GM18502 (cell line): ENCODE measurements at regions not wholly inside any gene's neighbourhood (a gene's known extent, or its start where the extent isn't known, plus 50 kb on each side); places are given as distances from the start of the nearest gene placed in this dataset.
A peak's percentile ranks its signal among the peaks of the same experiment; 100 is the strongest.

Experiments
- ATAC-seq: cut with Tn5 transposase; IDR thresholded peaks from one replicate; pipeline ENCODE4 v1.9.1; 2021; ENCODE audit warnings: mild to moderate bottlenecking; ENCODE audit not compliant: unreplicated experiment, poor library complexity

- ATAC-seq = no peak
Observed at GRCh38 chr5:167587772-167588437, 703.5 kb upstream of the WWC1 start.

DNA sequence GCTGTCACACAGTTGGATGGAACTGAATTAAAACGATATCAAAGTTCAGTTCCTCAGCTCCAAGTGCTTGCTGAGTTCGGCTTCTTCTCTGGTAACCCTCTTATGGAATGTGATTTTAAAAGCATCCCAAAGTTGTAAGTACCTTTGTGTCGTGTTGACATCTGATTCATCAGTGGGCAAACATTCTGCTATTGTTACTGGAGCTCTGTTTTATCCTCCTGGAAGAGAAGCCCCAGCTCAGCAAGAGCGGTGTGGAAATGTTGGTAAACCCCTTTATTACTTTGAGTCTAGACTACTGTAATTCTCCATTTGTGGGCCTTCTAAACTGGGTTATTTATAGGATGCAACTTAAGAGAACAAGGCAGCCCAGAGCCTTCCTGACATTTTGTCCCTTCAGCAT is 699.3 kb upstream of the WWC1 start:
- ATAC-seq = no peak

DNA sequence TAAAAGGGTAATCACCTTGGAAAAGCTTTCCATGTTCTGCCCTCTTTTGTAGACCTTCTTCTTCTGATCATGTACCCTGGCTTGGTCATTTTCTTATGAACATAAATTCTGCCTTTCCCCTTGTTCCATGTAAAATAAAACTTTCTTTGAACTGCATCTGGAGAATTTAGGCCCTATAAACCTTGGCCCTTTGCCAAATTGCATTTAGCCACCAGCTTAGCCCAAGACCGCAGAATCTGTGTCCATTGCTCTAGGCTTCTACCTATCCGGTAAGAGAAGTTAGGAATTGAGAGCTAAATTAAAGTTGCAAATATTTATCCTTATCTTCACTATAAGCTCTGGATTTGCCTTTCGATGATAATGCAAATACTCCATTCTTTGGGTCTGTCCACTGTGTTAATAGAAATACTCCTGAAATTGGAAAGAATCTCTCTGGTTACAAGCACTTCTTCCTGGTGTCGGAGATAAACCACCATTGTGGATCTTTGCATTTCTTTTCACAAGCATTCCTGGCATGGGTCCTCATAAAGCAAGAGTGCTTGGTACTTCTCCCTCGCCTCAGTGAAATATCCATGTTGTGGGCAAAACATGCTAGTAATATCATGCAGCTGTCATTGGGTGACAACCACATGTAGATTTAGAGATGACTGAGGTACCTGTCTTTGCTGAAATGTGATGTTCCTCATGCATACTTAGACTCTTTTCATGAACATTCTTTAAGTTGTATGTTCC is 698.0 kb upstream of the WWC1 start:
- ATAC-seq = no peak

DNA sequence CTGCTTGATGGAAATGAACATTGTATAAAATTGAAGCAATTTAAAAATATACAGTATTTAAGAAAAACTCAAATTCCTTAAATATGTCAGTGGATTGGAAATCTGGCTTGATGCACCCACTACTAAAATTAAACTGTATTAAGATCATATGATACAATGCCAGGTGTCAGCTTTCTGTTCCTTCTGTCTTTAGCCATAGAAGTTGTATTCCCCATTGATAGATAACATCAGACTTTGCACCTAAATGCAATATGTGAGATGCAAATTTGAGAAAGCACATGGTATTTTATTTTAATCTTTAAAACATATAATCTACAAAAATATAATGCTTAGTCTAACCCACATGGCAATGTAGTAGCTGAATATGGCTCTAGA is 697.4 kb upstream of the WWC1 start:
- ATAC-seq = no peak

DNA sequence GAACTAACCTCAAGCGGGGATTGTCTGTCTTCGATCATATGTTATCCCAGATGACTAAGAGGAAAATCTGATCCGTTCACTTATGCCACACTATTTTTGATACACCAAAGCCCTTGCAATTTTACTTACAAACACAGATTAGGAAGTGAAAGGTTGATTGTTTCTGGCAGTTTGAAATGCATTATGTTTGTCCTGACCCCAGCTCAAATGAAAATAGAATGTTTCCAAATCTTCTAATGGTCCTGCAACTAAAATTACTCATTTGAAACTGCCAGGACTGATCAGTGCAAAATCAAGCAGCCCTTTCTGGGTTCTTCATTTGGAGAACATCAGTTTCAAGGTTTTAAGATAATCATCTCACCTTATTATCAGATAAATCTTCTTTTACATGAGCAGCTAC is 696.7 kb upstream of the WWC1 start:
- ATAC-seq = no peak

GRCh38 chr5:167595196-167595595 is 696.2 kb upstream of the WWC1 start:
- ATAC-seq = no peak

DNA sequence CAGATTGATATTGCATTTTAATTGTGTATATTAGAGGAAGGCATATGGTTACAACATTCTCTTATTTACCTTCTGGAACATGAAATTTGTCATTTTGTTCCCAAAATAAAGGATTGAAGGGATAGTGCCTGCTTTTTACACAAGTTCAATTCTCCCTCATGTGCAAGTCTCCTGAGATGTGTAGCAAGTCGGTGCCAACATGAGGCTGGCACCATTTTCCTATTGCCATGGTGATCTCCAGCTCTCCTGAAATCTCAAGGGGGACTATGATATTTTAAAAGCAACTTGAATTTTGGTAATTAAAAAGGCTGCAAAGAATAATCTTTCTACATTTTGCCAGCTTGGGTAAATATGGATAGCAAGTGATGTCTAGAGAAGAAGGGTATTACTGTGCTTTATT is 693.3 kb upstream of the WWC1 start:
- no peak for ATAC-seq

- ATAC-seq = no peak
Observed at GRCh38 chr5:167602067-167602466, 689.4 kb upstream of the WWC1 start.

DNA sequence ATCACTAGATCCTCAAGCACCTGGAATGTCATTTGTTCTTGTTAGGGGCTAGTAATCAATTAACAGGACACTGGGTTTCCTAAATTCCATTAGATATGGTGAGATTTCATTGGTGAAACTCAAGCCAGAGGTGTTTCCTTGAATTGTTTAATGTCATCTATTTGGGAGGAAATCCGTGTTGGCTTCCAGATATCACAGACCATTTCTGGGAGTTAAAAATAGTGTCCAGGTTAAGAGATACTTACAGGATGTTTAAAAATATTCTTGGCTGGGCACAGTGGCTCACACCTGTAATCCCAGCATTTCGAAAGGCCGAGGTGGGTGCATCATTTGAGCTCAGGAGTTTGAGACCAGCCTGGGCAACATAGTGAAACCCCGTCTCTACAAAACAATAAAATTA is 688.3 kb upstream of the WWC1 start:
- ATAC-seq = no peak

DNA sequence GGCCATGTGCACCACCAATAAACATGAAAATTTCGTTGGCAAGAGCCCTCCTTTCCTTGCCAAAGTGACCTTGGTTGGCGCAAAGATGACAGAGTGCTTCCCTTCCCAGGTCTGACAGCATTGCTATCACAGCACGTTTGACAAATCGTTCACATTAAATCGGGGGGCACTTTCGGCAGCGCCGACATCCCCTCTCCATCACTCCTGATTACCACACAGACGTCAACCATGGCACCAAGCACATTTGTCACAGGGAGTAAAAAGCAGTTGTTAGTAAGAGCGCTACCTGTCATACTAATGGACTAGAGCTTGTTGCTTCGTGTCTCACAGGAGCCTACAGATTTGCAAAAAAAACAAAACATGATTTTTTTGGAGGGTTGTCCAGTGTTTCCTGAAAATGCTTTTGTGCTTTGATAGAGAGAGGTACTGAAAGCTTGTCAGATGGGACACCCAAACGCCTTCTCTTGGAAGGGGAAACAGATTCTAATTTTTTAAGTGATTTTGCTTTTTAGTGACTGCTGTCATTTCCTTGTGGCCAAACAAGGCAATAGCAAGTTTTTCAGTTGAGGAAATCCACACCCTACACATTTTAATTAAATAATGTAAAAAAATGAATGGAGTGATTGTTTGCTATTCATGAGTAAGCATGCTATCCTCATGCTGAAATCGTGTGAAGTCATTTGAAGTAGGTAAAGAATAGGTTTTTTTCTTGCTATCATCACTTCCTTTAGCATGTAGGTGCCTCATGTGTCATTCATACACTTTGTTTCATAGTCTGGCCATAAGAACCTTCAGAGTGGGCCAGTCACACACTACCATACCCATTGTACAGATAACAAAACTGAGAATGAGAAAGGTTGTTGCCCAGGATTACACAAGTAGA is 682.8 kb upstream of the WWC1 start:
- ATAC-seq = no peak

GRCh38 chr5:167614294-167615021 is 677.0 kb upstream of the WWC1 start:
- ATAC-seq = peak; percentile 63

DNA sequence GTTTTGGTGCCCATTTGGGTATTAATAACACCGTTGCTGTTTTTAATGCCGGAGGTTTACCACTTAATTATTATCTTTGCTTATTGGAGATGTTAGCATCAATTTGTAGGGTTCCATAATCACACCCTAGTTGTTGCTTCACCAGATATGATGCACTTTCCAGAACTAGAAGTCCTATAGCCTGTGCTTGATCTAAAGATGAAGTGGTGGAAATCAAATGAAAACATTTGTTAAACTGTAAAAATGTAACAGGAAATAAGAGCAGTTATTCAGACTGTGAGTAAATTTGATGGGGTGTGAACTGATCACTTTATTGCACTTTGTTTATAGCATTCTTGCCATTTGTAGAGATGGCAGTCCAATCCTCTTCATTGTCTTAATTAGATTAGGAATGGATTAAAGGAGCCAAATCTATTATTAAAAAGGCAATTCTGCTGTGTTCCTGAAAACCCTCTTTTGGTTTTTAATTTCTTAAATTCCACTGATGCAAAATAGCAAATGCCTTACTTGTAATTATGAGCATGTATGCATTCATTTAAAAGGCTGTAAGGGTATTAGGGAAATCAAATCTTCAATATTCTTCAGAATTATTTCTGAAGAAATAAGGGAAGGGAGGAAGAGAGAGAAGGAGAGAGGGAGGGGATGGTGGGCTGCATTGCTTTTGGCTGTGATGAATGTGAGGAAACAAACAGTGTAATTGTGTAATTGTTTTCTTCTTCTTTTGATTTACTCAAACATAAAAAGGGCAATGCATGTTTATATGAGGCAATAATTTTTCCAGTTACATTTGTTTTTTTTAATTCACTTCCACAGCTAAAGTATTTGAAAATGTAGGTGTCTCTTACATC is 675.2 kb upstream of the WWC1 start:
- no peak for ATAC-seq

GRCh38 chr5:167623354-167623753 is 668.1 kb upstream of the WWC1 start:
- no peak for ATAC-seq

DNA sequence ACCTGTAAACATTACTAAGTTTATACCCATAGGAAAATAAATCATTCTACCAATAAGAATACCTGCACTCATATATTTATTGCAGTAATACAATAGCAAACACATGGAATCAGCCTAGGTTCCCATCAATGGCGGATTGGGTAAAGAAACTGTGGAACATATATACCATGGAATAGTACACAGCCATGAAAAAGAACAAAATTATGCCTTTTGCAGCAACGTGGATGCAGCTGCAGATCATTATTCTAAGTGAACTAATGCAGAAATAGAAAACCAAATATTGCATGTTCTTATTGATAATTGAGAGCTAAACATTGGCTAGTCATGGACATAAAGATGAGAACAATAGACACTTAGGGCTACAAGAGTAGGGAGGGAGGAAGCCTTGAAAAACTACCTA is 667.4 kb upstream of the WWC1 start:
- ATAC-seq = no peak

DNA sequence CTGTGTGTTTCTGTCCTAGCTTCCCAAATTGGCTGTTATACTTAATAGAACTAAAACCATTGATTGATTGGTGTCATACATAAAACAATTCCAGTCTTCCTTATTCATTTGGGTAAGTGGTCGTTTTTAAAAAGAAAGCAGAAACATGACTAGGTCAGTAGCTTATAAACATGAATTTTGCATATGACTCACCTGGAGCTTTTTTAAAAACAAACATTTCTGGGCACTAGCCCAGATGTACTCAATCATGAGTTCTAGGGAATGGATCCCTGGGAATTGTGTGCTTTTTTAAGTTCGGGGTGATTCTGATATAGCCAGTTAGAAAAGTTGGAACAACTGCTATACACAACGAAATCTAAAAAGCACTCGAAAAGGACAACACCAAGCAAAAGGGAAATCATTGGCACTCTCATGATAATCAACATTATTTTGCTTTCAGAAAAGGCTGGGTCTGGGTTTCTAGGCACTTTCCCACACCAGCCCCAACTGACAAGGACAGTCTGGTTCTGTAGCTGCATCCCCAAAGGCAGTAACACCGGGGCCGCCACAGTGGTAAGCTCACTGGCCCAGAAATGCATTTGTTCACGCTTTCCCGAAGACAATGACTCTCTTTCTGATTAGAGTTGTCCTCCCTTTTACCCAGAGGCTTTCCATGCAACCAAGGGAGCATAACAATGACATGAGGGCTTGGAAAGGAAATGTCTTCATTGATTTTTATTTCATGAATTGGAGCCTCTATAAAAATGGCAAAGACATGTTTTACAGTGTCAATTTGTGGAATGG is 664.9 kb upstream of the WWC1 start:
- no peak for ATAC-seq

- ATAC-seq = no peak
Observed at GRCh38 chr5:167629634-167630033, 661.8 kb upstream of the WWC1 start.

GRCh38 chr5:167631191-167631590 is 660.3 kb upstream of the WWC1 start:
- ATAC-seq = no peak

DNA sequence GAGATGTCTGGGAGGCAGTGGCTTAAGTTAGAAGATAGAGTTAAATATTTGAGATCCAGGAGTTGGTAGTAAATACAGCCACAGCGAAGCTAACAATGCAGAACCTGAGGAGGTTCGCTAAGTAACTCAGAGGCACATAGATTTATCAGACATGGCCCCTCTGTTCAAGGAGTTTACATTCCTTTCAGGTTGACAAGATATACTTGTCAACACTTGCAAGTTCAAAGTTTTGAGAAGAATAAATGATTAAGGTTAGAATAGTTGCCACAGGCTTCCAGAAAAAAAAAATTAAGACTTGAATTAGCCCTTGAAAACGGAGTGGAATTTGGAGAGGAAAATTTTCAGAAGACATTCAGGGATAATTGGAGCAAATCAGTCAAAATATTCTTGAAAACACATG is 658.3 kb upstream of the WWC1 start:
- no peak for ATAC-seq

GRCh38 chr5:167633931-167634341 is 657.5 kb upstream of the WWC1 start:
- no peak for ATAC-seq
